ENCODE measurements at regions not wholly inside any gene's neighbourhood (a gene's known extent, or its start where the extent isn't known, plus 50 kb on each side); places are given as distances from the start of the nearest gene placed in this dataset.

GRCh38 chr11:19315511-19315910 lies 74.8 kb upstream of the E2F8 start:
- Histone ChIP-seq H3K9me3 (replicated peaks; ENCODE audit: control insufficient read depth, insufficient read depth, low read length) (no peaks in the 10 kb centered on the region), H3K9me1 (replicated peaks; ENCODE audit: control insufficient read depth, extremely low read depth, insufficient read depth, low read length) (no peaks in the 10 kb centered on the region), H3K9ac (replicated peaks; ENCODE audit: extremely low read depth, insufficient read depth, low read length) (no peak overlapping the region), H3K4me1 (ENCODE audit: control insufficient read depth, extremely low read depth, insufficient read depth, low read length) (no peaks in the 10 kb centered on the region), H4K20me1 (replicated peaks; ENCODE audit: control insufficient read depth, extremely low read depth, insufficient read depth, low read length) (no peaks in the 10 kb centered on the region), H3K27ac (ENCODE audit: insufficient read depth, low read depth, low read length) (no peak overlapping the region), H3K4me3 (replicated peaks in 1 of 3; ENCODE audit: insufficient read depth in 1 of 3, low read depth in 1 of 3, low read length in 3 of 3) (no peak overlapping the region), H3K27me3 (ENCODE audit: control insufficient read depth in 2 of 2, insufficient read depth in 2 of 2, low read length in 2 of 2) (peaks cover under 1 to 8% of the 10 kb centered on the region in 2 experiments), H3K79me2 (ENCODE audit: control insufficient read depth, insufficient read depth, low read length) (no peaks in the 10 kb centered on the region), H3K4me2 (ENCODE audit: insufficient read depth, low read length) (no peak overlapping the region), H2AFZ (ENCODE audit: low read depth, low read length) (no peak overlapping the region), H3K36me3 (ENCODE audit: control insufficient read depth in 2 of 2, extremely low read depth in 1 of 2, insufficient read depth in 2 of 2, low read length in 2 of 2) (no peaks in the 10 kb centered on the region)
- intact Hi-C loops (cut with micrococcal nuclease): loop anchor here (10.0 kb wide), 1 partner anchor 589 kb away; no protein-coding TSS in a partner anchor
- DNase-seq (ENCODE audit: low read depth, low spot score) (no peak), FAIRE-seq (no peak)
- TF ChIP-seq, protein P1, sequence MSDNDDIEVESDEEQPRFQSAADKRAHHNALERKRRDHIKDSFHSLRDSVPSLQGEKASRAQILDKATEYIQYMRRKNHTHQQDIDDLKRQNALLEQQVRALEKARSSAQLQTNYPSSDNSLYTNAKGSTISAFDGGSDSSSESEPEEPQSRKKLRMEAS (IDR thresholded peaks at IDR 0.05; ENCODE audit: insufficient read depth, insufficient read length): no peak
- TF ChIP-seq EZH2 (IDR thresholded peaks at IDR 0.05; ENCODE audit: borderline replicate concordance, low read depth, low read length, severe bottlenecking) (no peak), JUN (IDR thresholded peaks at IDR 0.05; ENCODE audit: borderline replicate concordance, insufficient read depth, insufficient read length, low read depth) (no peak), GATA2 (IDR thresholded peaks at IDR 0.05; ENCODE audit: insufficient read depth, insufficient read length, low read depth, low read length) (no peak), FOS (IDR thresholded peaks at IDR 0.05; ENCODE audit: borderline replicate concordance, insufficient read depth, low read length) (no peak), MYC (IDR thresholded peaks at IDR 0.05; ENCODE audit: low read depth, low read length) (no peak), POLR2AphosphoS5 (IDR thresholded peaks at IDR 0.05; ENCODE audit: insufficient read depth, low read depth, low read length) (no peak), POLR2A (IDR thresholded peaks at IDR 0.05; ENCODE audit: low read depth, low read length) (no peak)
- POLR2A ChIA-PET: no interaction called here
- no TSS peak for BruUV-seq (replicated peaks)
- dilution Hi-C loops (cut with MboI; ENCODE audit: extremely low pct_ligation_motif_present, low sequenced_read_pairs): no loop called here
- CTCF ChIA-PET: no interaction called here

DNA sequence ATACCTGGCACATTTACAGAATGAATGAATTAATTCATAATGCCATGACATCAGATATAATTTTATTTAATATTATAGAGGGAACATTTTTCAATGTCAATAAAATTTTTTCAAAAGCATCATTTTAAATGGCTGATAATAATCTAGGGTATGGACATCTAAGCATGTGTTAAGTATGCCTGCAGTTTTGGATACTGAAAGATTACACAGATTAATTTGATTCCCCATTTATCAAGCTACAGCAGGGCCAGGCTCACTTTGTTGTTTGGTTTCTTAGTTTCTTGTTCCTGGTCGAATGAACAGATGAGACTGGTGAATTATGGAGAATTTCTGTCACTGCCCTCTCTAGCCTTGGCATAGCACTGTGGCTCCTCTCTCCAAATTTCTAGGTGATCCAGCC lies 72.4 kb upstream of the E2F8 start:
- TF ChIP-seq JUN (IDR thresholded peaks at IDR 0.05; ENCODE audit: borderline replicate concordance, insufficient read depth, insufficient read length, low read depth): no peak
- no peak for TF ChIP-seq POLR2AphosphoS5 (IDR thresholded peaks at IDR 0.05; ENCODE audit: insufficient read depth, low read depth, low read length)
- Histone ChIP-seq H3K36me3 (ENCODE audit: control insufficient read depth in 2 of 2, extremely low read depth in 1 of 2, insufficient read depth in 2 of 2, low read length in 2 of 2) (no peaks in the 10 kb centered on the region), H3K4me3 (replicated peaks in 1 of 3; ENCODE audit: insufficient read depth in 1 of 3, low read depth in 1 of 3, low read length in 3 of 3) (no peak overlapping the region), H2AFZ (ENCODE audit: low read depth, low read length) (no peak overlapping the region), H3K9me3 (replicated peaks; ENCODE audit: control insufficient read depth, insufficient read depth, low read length) (no peaks in the 10 kb centered on the region), H3K4me2 (ENCODE audit: insufficient read depth, low read length) (no peak overlapping the region), H3K4me1 (ENCODE audit: control insufficient read depth, extremely low read depth, insufficient read depth, low read length) (no peaks in the 10 kb centered on the region), H4K20me1 (replicated peaks; ENCODE audit: control insufficient read depth, extremely low read depth, insufficient read depth, low read length) (no peaks in the 10 kb centered on the region), H3K9me1 (replicated peaks; ENCODE audit: control insufficient read depth, extremely low read depth, insufficient read depth, low read length) (no peaks in the 10 kb centered on the region), H3K27me3 (ENCODE audit: control insufficient read depth in 2 of 2, insufficient read depth in 2 of 2, low read length in 2 of 2) (peaks cover 3 to 10% of the 10 kb centered on the region in 2 experiments), H3K9ac (replicated peaks; ENCODE audit: extremely low read depth, insufficient read depth, low read length) (no peak overlapping the region), H3K27ac (ENCODE audit: insufficient read depth, low read depth, low read length) (no peak overlapping the region), H3K79me2 (ENCODE audit: control insufficient read depth, insufficient read depth, low read length) (no peaks in the 10 kb centered on the region)
- intact Hi-C loops (cut with micrococcal nuclease) (loop anchor here (10.0 kb wide), 1 partner anchor 592 kb away; no protein-coding TSS in a partner anchor), dilution Hi-C loops (cut with MboI; ENCODE audit: extremely low pct_ligation_motif_present, low sequenced_read_pairs) (no loop called here)
- no TSS peak for BruUV-seq (replicated peaks)
- ChIA-PET CTCF (interaction anchor here (0.7 to 3.6 kb wide), 6 partner anchors 13 to 267 kb away, joined by 3 to 15 read pairs (median 6); no protein-coding TSS in a partner anchor), POLR2A (no interaction called here)
- DNase-seq (ENCODE audit: low read depth, low spot score) (no peak), FAIRE-seq (no peak)

All from endothelial cell of umbilical vein (primary cell).